Right lung (tissue), 2 donors: ENCODE measurements at regions not wholly inside any gene's neighbourhood (a gene's known extent, or its start where the extent isn't known, plus 50 kb on each side); places are given as distances from the start of the nearest gene placed in this dataset.
A peak's percentile ranks its signal among the peaks of the same experiment; 100 is the strongest.
"Not testable (repeated sequence)": the region's sequence is repeated elsewhere in the genome, so short reads cannot be mapped to it uniquely, and the experiment has no call there.

Experiments used
- DNase-seq, 2 donors: peaks; one replicate each; pipeline ENCODE4 v3.0.0-alpha.2; 2013

DNA sequence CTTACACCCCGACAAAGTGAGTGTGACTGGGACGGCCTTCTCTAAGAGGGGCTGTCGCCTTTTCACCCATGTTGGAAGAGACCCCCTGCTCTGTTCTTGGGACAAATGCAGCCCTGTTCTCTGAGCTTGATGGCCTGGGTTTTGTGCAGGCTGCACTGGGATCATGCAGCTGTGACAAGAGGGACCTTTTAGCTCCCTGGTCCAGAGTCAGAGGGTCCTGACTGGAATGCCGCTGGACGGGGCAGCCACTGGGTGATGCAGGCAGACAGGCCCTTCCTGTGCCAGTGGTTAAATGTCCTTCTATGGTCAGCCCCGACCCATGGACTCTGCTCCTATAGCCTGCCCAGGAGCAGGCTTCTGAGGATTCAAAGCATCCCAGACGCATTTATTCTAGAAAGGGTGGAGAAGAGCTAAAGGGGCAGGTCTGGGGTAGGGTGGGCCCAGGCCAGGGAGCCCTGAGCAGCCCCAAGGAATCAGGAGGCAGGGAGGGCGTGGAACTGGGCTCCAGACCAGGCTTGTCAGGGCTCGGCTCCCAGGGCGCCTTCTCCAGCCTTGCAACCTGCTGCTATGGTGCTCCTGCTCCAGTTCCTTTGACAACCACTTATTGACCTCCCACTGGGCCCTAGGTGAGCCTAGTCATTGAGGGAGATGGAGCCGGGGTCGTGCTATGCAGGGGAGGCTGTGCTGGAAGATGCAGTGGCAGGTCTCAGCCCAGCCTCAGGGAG, 277.9 kb upstream of the HS6ST1 start:
- no peak for DNase-seq

DNA sequence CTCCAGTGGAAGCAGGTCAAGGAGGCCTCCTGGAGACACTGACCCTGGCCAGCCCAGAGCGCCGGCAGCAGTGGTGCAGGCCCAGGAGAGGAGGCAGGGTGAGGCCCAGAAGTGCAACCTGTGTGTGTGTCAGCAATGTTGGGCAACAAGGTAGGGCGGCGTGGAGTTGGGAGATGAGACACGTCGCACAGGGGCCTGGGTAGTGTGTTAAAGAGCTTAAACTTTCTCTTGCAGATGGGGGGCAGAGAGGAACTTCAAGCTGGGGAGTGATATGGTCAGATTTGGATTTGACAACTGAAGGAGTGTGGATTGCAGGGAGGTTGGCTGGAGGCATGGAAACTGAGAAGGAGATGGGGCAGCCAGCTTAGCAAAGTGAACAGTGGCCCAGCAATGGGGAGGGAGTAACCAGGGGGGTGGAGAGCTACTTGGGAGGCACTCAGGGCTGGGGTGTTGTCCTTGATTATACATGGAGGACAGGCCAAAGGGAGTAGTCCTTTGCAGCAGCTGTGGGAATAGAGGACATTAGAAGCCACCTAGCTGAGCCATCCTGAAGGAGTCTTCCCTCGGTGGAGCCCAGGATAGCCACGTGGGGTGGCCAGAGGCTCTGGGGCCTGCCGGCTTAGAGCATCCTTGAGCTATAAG, 278.6 kb upstream of the HS6ST1 start:
- DNase-seq, result no peak

DNA sequence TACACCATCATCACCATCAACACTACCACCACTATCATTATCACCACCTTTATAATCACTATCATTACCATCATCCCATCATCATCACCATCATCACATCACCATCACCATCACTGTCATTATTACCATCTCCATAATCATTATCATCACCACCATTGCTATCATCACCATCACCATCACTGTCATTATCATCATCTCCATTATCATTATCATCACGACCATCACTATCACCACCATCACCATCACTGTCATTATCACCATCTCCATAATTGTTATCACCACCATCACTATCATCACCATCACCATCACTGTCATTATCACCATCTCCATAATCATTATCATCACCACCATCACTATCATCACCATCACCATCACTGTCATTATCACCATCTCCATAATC, 279.6 kb upstream of the HS6ST1 start:
- DNase-seq, result not testable (repeated sequence)

DNA sequence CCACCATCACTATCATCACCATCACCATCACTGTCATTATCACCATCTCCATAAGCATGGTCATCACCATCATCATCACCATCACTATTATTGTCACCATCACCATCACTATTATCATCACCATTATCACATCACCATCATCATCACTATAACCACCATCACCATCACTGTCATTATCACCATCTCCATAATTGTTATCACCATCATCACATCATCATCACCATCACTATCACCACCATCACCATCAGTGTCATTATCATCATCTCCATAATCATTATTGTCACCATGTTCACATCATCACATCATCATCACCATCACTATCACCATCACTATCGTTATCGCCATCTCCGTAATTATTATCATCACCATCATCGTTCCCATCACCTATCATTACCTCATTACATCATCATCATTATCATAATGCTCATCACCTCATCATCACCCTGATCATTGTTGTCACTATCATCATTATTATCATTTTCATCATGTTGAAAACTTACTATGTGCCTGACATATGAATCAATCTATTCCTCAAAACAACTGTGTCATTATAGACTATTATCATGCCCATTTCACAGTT, 280.3 kb upstream of the HS6ST1 start:
- no peak for DNase-seq

DNA sequence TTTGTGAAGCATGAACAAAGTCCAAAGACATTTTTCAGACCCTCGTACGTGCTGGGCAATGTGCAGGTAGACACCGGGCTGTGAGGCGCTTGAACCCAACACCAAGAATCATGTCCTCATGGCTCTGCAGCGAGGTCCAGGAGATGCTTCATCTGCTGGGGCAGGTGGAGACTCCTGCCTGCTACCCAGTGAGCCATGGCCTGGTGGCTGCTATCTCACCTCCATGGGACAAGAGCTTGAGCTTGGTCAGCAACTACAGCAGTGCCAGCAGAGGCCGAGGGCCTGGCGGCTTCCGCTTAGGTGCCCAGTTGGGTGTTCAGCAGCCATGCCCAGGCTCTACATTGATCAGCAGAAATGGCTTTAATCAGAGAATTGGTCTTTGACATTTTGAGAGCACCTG, 281.0 kb upstream of the HS6ST1 start:
- no peak for DNase-seq

DNA sequence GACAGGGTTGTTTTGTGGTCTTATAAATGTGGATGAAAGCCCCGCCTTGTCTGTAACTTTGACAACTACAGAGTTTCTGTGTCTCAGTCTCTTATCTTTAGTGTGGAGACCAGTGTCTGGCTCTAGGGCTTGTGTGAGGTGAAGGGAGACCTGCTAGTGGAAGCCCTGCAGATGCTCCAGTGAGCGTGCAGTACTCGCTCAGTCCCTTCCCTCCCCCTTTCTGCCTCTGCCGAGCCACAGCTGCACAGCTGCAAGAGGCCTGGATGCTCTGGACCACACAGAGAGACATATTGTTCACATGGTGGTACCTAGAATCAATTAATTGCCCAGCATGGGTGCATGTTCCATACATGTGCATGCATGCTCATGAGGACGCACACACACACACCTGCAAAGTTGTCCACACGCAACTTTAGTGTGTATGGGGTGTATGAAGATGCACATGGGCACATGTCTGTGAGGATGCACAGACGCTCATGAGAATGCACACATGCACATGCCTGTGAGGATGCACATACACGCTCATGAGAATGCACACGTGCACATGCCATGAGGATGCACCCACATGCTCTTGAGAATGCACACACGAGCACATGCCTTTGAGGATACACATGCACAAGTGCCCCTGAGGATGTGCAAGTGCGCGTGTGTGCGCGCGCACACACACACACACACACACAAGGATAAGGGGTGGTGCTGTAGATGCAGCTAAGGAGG, 282.1 kb upstream of the HS6ST1 start:
- DNase-seq, result peak; percentile 43 to 48

DNA sequence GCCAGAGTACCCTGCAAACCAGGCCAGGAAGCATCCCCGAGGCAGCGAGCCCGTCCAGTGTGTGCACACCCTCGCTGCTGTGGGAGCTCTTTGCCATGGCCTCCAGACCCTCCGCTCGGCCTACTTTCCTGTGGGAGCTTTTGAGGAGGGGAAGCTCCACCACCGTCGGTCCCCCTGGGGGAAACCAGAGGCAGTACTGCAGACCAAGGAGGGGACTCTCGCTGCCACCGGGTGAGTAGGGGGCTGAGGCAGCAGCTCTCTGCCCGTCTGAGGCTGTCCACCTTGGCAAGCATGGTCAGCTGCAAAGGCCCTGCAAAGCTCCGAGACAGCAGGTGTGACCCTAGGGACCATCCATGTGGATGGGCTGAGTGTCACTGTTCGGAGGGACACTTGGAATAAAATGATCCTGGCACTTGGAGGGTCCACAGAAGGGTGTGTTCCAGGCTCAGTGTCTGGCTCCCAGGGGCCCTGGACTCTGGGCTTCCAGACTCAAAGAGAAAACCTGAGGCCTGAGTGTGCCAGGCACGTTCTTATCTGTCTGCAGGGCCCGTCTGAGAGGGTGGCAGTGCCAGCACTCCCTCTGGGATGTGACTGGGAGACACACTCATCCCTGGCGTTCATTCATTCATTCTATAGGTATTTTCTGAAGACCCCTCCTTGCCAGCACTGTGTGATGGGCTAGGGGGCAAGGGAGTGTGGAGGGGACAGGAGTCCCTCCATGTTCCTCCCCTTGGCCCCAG, 282.8 kb upstream of the HS6ST1 start:
- no peak for DNase-seq

DNA sequence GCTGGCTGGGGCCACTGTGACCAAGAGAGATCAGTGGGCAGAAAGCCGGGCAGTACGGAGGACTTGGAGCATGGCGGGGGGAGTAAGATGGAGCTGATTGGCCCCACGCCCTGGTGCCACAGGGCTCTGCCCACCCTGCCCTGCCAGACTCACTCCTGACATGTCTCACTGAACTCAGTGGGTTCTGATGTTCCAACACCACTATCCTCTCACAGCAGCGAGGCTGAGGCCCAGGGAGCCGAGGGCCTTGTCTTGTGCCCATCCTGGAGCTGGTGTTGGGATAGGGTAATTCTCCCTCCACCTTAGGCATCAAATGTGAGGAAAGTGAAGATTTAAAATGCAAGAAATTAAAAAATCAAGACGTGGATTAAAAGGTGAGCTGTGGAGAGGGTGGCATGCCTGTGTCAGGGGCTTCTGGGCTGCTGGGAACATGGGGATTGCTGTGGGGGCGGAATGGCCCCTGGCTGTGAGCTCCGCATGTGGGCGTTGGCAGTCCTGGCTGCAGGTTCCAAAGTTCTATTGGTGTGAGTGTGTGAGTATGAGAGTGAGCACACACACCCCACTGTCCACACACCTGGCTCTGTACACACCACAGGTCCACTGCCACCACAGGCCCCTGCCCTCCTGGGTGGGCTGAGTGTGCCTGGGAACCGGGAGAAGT, 283.5 kb upstream of the HS6ST1 start:
- DNase-seq, result no peak

DNA sequence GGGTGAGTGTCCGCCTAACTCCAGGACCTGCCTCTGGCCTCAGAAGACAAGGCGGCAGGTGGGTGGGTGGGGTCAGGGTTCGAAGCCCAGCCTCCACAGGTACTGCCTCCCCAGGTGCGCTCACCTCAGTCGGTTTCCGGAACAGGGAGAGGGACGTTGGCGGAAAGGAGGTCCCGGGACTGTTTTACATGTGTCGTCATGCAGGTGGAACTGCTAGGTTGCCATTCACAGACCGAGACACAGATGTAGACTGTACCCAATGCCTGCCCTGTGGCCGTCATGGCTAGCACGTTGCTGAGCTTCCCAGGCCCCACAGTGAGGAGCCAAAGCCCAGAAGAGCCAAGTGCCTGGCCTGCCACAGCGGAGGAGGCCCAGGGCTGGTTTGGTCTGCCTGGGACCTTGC, 284.0 kb upstream of the HS6ST1 start:
- DNase-seq, result no peak

DNA sequence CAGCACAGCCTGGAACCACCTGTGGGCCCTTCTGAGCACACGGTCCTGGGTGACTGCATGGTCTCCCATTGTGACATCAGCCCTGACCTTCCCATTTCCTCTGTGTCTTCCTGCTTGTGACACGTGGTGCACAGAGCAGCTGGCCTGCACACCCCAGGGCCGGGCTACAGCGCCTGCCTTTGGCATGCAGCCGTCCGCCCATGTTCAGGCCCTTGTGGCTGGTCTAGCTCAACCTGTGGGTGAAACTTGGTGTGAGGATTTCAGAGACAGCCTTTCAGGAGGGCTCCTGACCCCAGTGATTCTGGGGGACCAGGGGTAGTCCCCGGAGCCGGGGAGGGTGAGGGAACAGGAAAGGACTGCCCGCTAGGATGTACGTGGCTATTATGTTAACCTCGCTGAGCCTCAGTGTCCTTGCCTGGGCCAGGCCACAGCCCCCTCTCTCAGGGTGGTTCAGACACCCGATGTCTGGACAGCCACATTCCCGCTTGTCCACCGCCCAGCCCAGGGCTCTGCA, 284.8 kb upstream of the HS6ST1 start:
- no peak for DNase-seq

DNA sequence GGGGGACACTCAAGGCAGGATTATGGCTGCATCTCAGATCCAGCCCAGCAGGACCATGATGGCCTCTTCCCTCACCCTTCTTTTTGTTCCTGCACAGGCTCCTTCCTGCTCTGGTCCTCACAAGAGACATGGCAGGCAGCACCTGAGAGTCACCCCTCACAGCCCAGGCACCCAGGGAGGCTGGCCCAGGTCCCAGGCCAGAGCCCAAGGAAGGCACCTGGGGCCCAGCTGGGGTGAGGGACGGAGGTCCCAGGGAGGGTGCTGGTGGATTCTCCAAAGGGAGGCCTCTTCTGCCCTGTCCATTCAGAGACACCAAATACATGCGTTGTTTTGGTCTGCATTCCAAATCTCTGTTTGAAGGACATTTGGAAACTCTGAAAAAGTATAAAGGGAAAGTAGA, 285.4 kb upstream of the HS6ST1 start:
- DNase-seq, result no peak

DNA sequence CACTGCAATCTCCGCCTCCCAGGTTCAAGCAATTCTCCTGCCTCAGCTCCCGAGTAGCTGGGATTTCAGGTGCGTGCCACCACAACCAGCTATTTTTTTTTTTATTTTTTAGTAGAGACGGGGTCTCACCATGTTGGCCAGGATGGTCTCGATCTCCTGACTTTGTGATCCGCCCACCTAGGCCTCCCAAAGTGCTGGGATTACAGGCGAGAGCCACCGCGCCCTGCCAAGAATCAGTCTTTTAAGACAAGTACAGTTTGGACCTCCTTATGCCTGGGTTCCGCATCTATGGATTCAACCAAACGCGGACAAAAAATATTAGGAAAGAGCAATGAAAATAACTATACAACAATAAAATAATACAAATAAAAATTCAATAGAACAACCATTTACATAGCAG, 285.9 kb upstream of the HS6ST1 start:
- not testable (repeated sequence) for DNase-seq

DNA sequence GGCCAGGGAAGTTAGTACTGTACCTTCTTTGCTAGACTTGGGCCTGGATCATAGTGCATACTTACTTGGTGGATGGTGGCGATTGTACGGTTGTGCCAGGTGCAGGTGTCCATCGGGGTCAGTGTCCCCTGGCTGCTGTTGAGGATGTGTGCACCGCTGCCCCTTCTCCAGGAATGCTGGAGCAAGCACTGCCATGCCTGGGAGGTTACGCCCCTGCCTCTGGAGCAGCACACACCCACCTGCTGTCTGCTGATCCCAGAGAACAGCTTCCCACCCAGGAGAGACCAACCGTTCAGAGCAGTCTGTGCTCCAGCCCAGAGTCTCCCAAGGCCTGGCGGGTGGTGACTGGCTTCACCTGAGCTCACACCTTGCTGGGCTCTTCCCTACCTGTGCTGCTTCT, 286.8 kb upstream of the HS6ST1 start:
- no peak for DNase-seq

DNA sequence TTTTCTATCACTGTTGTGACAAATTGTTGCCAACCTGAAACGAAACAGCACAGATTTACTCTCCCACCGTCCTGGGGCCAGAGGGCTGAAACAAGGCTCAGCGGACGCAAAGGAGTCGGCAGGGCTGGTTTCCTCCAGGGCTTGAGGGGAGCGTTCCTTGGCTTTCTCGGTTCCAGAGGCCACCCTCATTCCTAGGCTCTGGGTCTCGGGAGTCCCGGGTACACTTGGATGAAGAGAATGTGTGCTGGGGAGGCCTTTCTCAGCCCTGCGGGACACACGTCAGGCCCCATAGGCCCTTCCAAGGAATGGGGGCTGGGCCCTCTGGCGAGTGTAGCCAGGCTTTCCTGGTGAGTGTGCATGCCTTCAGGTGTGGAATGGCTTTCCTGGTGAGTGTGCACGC, 287.3 kb upstream of the HS6ST1 start:
- DNase-seq, result no peak

DNA sequence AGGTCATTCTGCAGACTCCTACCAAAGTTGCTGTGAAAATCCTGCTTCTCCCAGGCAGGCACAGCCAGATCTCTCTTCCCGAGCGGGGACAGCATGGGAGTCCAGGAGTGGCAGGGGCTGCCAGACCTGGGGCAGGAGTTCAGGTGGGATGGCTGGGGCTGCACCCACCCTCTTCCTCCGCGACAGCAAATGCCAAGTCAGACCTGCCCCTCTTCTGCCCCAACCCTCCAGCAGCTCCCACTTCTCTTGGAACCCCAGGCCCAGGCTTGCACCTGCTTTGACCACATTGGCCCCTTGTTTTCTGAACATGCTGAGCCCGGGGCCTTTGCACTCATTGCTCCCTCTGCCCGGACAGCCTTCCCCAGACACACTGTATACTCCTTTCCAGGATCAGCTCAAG, 288.2 kb upstream of the HS6ST1 start:
- DNase-seq, result no peak

DNA sequence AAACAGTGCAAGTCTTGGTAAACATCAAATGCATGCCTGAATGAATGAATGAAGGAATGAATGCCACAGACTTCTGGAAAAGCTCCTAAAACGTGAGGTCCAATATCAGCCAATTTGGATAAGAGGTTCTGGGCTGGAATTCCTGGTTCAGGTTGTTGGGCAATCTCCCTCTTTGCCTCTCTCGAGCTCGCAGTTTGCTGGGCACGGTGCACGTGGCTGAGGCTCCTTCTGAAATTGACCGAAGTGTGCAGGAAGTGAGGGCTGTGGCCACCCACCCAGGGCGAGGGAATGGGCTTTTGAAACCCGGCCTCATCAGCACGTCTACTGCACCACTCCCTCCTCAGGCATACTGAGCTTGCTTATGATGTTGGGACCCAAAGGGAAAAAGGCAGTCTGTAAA, 288.8 kb upstream of the HS6ST1 start:
- DNase-seq, result no peak

DNA sequence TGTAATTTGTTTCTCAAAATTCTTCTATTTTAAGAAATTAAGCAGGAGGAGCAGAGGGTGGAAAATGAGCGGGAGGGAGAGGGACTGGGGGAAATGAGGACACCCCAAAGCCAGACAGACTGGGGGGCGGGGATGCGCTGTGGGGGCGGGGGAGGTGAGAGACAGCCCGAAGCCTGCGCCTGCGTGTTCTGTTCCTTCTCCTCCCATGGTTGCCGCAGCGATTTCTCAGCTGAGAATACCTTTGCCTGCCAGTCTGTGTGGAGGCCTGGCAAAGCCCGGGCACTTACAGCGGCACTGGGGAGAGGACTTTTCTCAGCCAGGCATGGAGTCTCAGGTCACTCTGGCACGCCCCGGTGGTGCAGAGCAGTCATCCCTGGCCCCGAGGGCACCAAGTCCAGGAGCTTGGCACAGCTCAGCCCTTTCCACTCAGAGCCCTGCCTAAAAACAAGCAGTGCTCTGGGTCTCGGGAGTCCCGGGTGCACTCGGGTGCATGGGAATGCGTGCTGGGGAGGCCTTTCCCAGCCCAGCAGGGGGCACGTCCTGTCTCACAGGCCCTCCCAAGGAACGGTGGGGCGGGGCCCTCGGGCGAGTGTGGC, 289.3 kb upstream of the HS6ST1 start:
- DNase-seq, result no peak

DNA sequence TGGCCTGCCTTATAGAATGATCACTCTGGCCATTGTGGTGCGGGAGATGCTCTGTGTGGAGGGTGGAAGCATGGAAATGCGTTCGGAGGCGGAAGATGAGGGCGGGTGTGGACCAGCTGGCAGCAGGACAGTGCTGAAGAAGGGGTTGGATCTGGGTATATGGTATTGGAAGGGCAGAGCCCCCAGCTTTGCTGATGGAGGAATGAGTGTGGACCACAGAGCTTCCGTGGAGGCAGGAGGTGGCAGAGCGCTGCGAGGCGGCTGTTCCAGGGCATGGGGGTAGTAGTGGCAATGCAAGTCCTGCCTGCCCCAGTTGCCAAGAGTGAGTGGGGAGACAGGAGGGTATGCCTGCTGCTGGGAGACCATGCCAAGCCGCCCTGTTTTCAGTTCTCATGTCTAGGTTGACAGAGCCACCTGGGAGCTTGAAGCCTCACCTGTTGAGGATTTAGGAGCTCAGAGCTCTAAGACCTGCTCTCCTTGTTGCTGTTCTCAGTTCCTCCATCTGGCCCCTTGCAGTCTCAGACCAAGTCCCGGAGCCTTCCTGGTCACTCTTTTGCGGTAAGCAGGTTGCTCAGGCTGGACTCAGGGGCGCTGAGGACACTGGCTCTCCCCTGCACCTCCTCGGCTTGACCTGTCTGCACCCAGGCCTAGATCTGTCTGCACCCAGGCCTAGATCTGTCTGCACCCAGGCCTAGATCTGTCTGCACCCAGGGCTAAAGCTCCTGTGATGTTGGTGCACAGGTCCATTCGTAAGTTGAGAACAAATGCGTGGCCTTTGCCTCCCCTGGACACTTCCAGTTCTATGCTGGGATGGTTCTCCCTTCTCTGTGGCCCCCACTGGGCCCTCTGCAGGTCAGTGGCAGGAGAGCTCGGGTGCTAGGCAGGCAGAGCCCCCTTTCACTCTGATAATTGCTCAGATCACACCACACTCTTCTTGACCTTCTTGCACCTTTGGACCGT, 290.5 kb upstream of the HS6ST1 start:
- DNase-seq, result no peak

DNA sequence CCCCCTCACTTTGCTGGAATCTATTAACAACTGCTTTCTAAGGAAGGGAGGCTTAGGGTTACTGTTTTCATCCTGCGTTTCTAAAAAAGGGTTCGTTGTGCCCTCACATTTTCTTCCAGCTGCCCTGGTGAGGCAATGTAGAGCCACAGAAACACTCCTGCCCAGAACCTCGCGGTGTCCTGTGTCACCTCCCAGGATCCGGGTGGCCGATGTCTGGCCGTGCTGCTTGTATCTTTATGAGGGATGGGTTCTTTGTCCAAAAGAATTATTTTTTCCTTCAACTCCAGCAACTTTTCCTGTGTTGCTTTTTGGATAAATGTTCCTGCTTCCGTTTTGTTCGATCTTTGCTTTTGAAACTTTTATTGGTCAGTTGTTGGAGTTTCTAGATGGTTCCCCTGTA, 291.8 kb upstream of the HS6ST1 start:
- DNase-seq, result no peak
